ENCODE measurements at regions not wholly inside any gene's neighbourhood (a gene's known extent, or its start where the extent isn't known, plus 50 kb on each side); places are given as distances from the start of the nearest gene placed in this dataset.

DNA sequence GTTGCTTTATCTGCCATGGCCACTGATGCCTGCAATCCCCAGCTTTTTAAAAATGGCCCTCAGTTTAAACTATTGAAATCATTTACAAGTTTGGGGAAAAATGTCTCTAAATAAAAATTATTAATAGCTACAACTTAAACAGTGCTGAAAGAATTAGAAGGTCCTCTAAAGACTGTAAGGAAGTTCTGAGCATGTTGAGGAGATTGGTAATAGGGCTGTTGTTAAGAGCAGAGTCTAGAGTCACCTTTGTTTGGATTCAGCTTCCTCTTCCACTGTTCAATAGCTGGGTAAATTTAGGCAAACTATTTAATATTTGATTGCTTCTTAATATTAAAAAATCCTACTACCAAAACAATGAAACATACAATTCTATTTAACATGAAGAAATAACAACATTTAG, 1127.1 kb upstream of the DDX18 start:
- H3K14ac ChIP-seq (ENCODE audit: insufficient read length), result no peak overlapping the region
- no peak overlapping the region for H2AFZ ChIP-seq (ENCODE audit: low read length)
- no peaks in the 10 kb centered on the region for H3K79me2 ChIP-seq (ENCODE audit: control insufficient read depth in 1 of 2, insufficient read depth in 2 of 2, low read length in 2 of 2)
- no peaks in the 10 kb centered on the region for H3K23me2 ChIP-seq (ENCODE audit: low read depth, low read length)
- no peaks in the 10 kb centered on the region for H3K36me3 ChIP-seq (ENCODE audit: control insufficient read depth in 2 of 4, insufficient read depth in 4 of 4, low read length in 3 of 4)
- H2BK12ac ChIP-seq (ENCODE audit: low read depth, low read length), result no peak overlapping the region
- no peak overlapping the region for H3K23ac ChIP-seq (ENCODE audit: insufficient read length)
- H2BK15ac ChIP-seq (ENCODE audit: low read length), result no peak overlapping the region
- H3K4ac ChIP-seq (replicated peaks; ENCODE audit: insufficient read length, low read depth, low read length), result no peak overlapping the region
- no peaks in the 10 kb centered on the region for H3K27me3 ChIP-seq (replicated peaks in 1 of 4; ENCODE audit: control insufficient read depth in 3 of 4, extremely low read depth in 1 of 4, insufficient read depth in 3 of 4, low read length in 3 of 4)
- no peak overlapping the region for H3K27ac ChIP-seq (ENCODE audit: low read depth, low read length)
- H2AK5ac ChIP-seq (ENCODE audit: low read depth, low read length), result no peak overlapping the region
- H3K79me1 ChIP-seq (ENCODE audit: low read depth, low read length), result no peaks in the 10 kb centered on the region
- ChIA-PET POLR2A (ENCODE audit: partially characterized antibody) (no interaction called here), CTCF (ENCODE audit: partially characterized antibody) (no interaction called here)
- H4K20me1 ChIP-seq (replicated peaks in 1 of 2; ENCODE audit: control insufficient read depth in 1 of 2, insufficient read depth in 2 of 2, low read length in 2 of 2), result no peaks in the 10 kb centered on the region
- H2BK20ac ChIP-seq (ENCODE audit: low read length), result no peak overlapping the region
- no peak overlapping the region for H4K8ac ChIP-seq (ENCODE audit: extremely low read depth, insufficient read depth, low read length)
- DNase-seq (ENCODE audit: low read depth in 1 of 2, low spot score in 2 of 2) (no peak), FAIRE-seq (no peak)
- no peaks in the 10 kb centered on the region for H3K9me3 ChIP-seq (ENCODE audit: insufficient read depth in 2 of 2, low read depth in 1 of 2, low read length in 1 of 2)
- H4K91ac ChIP-seq (replicated peaks; ENCODE audit: insufficient read length, low read length), result no peak overlapping the region
- H3K18ac ChIP-seq (ENCODE audit: extremely low read depth, low read length), result no peak overlapping the region
- H3K4me2 ChIP-seq (ENCODE audit: insufficient read depth in 1 of 2, low read depth in 2 of 2, low read length in 2 of 2), result no peak overlapping the region
- H2BK120ac ChIP-seq (replicated peaks; ENCODE audit: low read depth, low read length), result no peak overlapping the region
- no peak overlapping the region for H2BK5ac ChIP-seq (ENCODE audit: low read depth, low read length)
- H4K5ac ChIP-seq (ENCODE audit: insufficient read length, low read depth, low read length), result no peak overlapping the region
- no peak overlapping the region for H3K56ac ChIP-seq (replicated peaks; ENCODE audit: insufficient read length, low read depth, low read length)
- no peak overlapping the region for H3K4me3 ChIP-seq (ENCODE audit: extremely low read depth in 1 of 4, insufficient read depth in 2 of 4, low read depth in 3 of 4, low read length in 4 of 4)
- no peak overlapping the region for H3K9ac ChIP-seq (replicated peaks in 1 of 4; ENCODE audit: extremely low read depth in 1 of 4, low read depth in 3 of 4, low read length in 3 of 4)
- H3K4me1 ChIP-seq (replicated peaks in 1 of 4; ENCODE audit: control insufficient read depth in 3 of 4, insufficient read depth in 4 of 4, low read length in 3 of 4), result no peaks in the 10 kb centered on the region
- TF ChIP-seq, protein P1, sequence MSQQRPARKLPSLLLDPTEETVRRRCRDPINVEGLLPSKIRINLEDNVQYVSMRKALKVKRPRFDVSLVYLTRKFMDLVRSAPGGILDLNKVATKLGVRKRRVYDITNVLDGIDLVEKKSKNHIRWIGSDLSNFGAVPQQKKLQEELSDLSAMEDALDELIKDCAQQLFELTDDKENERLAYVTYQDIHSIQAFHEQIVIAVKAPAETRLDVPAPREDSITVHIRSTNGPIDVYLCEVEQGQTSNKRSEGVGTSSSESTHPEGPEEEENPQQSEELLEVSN (IDR thresholded peaks at IDR 0.05), result no peak
- TF ChIP-seq JUND (IDR thresholded peaks at IDR 0.05; ENCODE audit: low read length), result no peak
- no peak for TF ChIP-seq RFX5 (IDR thresholded peaks at IDR 0.05; ENCODE audit: borderline replicate concordance, low read depth, low read length)
- no peak for TF ChIP-seq CHD1 (IDR thresholded peaks at IDR 0.05; ENCODE audit: low read depth, low read length)
- no peak for TF ChIP-seq ASH2L (IDR thresholded peaks at IDR 0.05; ENCODE audit: low read length)
- no peak for TF ChIP-seq MAFK (IDR thresholded peaks at IDR 0.05; ENCODE audit: low read depth, low read length)
- TF ChIP-seq TEAD4 (IDR thresholded peaks at IDR 0.05; ENCODE audit: low read depth, low read length), result no peak
- TF ChIP-seq CHD2 (IDR thresholded peaks at IDR 0.05; ENCODE audit: low read length), result no peak
- TF ChIP-seq BRCA1 (IDR thresholded peaks at IDR 0.05; ENCODE audit: low read depth, low read length), result no peak
- no peak for TF ChIP-seq SP4 (IDR thresholded peaks at IDR 0.05; ENCODE audit: low read length)
- no peak for TF ChIP-seq ZNF274 (IDR thresholded peaks at IDR 0.05; ENCODE audit: borderline replicate concordance, extremely low read depth, low read length)
- TF ChIP-seq EZH2 (IDR thresholded peaks at IDR 0.05; ENCODE audit: low read depth, low read length, severe bottlenecking), result no peak
- no peak for TF ChIP-seq BCL11A (IDR thresholded peaks at IDR 0.05; ENCODE audit: low read depth in 2 of 2, low read length in 2 of 2)
- no peak for TF ChIP-seq NRF1 (IDR thresholded peaks at IDR 0.05; ENCODE audit: low read depth, low read length)
- no peak for TF ChIP-seq TAF7 (optimal IDR thresholded peaks at IDR 0.05; ENCODE audit: borderline replicate concordance, low read depth, low read length)
- TF ChIP-seq EGR1 (IDR thresholded peaks at IDR 0.05; ENCODE audit: borderline replicate concordance, low read depth, low read length), result no peak
- TF ChIP-seq BACH1 (IDR thresholded peaks at IDR 0.05; ENCODE audit: low read length), result no peak
- TF ChIP-seq HDAC6 (IDR thresholded peaks at IDR 0.05; ENCODE audit: low read depth, low read length), result no peak
